Peyer's patch (tissue), 4 donors: ENCODE measurements at regions not wholly inside any gene's neighbourhood (a gene's known extent, or its start where the extent isn't known, plus 50 kb on each side); places are given as distances from the start of the nearest gene placed in this dataset.

Source experiments
- POLR2A ChIP-seq, 2 donors: fragments of 450-650 bp; IDR thresholded peaks; one replicate each; pipeline ENCODE4 v1.5.1; 2017; ENCODE audit warnings: antibody characterized with exemption in 2 of 2, mild to moderate bottlenecking in 2 of 2, moderate library complexity in 2 of 2
- TF ChIP-seq, protein P1 (sequence below), 6 experiments: fragments of 450-650 bp in 4 of 6; fragments of 200-600 bp in 2 of 6; sonication (generic) in 1 of 6; IDR thresholded peaks; one replicate each; pipeline ENCODE4 v1.5.1; 2017 to 2019; ENCODE audit warnings: antibody characterized with exemption in 6 of 6, mild to moderate bottlenecking in 3 of 6, moderate library complexity in 1 of 6

DNA sequence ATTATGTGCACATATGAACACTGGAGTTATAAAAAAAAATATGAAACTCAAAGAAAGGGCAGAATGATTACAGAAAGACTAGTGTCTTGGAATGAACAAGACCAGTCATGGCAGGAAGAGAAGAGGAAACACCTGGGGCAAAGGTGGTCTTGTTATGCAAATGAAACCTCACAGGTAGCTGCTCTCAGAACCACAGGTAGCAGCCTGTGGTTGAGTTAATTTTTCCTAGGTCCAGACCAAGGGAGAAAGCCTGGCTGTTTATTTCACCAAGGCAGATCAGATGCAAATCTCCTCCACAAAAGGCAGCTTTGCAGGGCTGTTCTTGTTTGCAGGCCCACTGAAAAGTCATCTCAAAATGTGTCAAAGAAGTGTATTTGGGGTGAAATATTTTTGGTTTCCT lies 785.8 kb downstream of the RNF144A start:
- TF ChIP-seq, protein P1, sequence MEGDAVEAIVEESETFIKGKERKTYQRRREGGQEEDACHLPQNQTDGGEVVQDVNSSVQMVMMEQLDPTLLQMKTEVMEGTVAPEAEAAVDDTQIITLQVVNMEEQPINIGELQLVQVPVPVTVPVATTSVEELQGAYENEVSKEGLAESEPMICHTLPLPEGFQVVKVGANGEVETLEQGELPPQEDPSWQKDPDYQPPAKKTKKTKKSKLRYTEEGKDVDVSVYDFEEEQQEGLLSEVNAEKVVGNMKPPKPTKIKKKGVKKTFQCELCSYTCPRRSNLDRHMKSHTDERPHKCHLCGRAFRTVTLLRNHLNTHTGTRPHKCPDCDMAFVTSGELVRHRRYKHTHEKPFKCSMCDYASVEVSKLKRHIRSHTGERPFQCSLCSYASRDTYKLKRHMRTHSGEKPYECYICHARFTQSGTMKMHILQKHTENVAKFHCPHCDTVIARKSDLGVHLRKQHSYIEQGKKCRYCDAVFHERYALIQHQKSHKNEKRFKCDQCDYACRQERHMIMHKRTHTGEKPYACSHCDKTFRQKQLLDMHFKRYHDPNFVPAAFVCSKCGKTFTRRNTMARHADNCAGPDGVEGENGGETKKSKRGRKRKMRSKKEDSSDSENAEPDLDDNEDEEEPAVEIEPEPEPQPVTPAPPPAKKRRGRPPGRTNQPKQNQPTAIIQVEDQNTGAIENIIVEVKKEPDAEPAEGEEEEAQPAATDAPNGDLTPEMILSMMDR (IDR thresholded peaks at IDR 0.05): no peak
- no peak for TF ChIP-seq POLR2A (IDR thresholded peaks at IDR 0.05)
